H1 (cell line): ENCODE measurements at regions not wholly inside any gene's neighbourhood (a gene's known extent, or its start where the extent isn't known, plus 50 kb on each side); places are given as distances from the start of the nearest gene placed in this dataset.
A peak's percentile ranks its signal among the peaks of the same experiment; 100 is the strongest.

Experiments used
- CTCF ChIA-PET: fragments of 300-600 bp; sonication (Branson Sonifier 250); formaldehyde crosslinking; loops from one replicate; lab custom pipeline; 2021; ENCODE audit not compliant: partially characterized antibody; lab: Charles Lee
- POLR2A ChIA-PET: fragments of 300-600 bp; sonication (Branson Sonifier 250); formaldehyde crosslinking; loops from one replicate; lab custom pipeline; 2021; ENCODE audit warnings: inconsistent platforms; ENCODE audit not compliant: partially characterized antibody; lab: Charles Lee
- DNase-seq, 2 experiments: peaks; one replicate each; pipeline versions ENCODE4 v3.0.0 to v3.0.0-alpha.2; 2010 to 2022; ENCODE audit warnings: low spot score in 2 of 2, low read depth in 1 of 2, mixed read lengths in 1 of 2
- FAIRE-seq: peaks from 2 replicates; lab custom pipeline; 2011; peaks lifted over from hg19 to GRCh38; lab: Jason Lieb, UNC
- H2AFZ ChIP-seq: 2 replicates; pipeline ENCODE4 v1.8.1; 2012; ENCODE audit warnings: low read length, inconsistent platforms
- H2AK5ac ChIP-seq: 2 replicates; pipeline ENCODE4 v1.6.1; 2013; ENCODE audit warnings: low read depth, low read length
- H2BK120ac ChIP-seq: replicated peaks from 2 replicates; pipeline ENCODE3; 2013; ENCODE audit warnings: low read depth, low read length, inconsistent platforms
- H2BK12ac ChIP-seq: 2 replicates; pipeline ENCODE4 v1.6.1; 2013; ENCODE audit warnings: low read depth, low read length
- H2BK15ac ChIP-seq: 2 replicates; pipeline ENCODE4 v1.6.1; 2013; ENCODE audit warnings: low read length
- H2BK20ac ChIP-seq: 2 replicates; pipeline ENCODE4 v1.6.1; 2013; ENCODE audit warnings: low read length
- H2BK5ac ChIP-seq: 2 replicates; pipeline ENCODE4 v1.6.1; 2013; ENCODE audit warnings: low read depth, low read length
- H3K14ac ChIP-seq: 2 replicates; pipeline ENCODE4 v1.6.1; 2013; ENCODE audit warnings: inconsistent platforms; ENCODE audit not compliant: insufficient read length
- H3K18ac ChIP-seq: 2 replicates; pipeline ENCODE4 v1.6.1; 2013; ENCODE audit warnings: low read length; ENCODE audit errors: extremely low read depth
- H3K23ac ChIP-seq: 2 replicates; pipeline ENCODE4 v1.6.1; 2013; ENCODE audit warnings: inconsistent platforms; ENCODE audit not compliant: insufficient read length
- H3K23me2 ChIP-seq: 2 replicates; pipeline ENCODE4 v1.6.1; 2013; ENCODE audit warnings: low read depth, low read length
- H3K27ac ChIP-seq: 2 replicates; pipeline ENCODE4 v1.6.1; 2011; ENCODE audit warnings: low read depth, low read length, inconsistent platforms
- H3K27me3 ChIP-seq, 4 experiments: replicated peaks in 1 of 4; 1 replicate in 1 of 4; 2 replicates in 3 of 4; pipeline versions ENCODE4 v1.6.1 to v1.8.1; 2011 to 2013; ENCODE audit warnings: low read length in 3 of 4, mild to moderate bottlenecking in 3 of 4, inconsistent platforms in 2 of 4, mixed read lengths in 2 of 4, moderate library complexity in 1 of 4; ENCODE audit not compliant: control insufficient read depth in 3 of 4, insufficient read depth in 3 of 4; ENCODE audit errors: extremely low read depth in 1 of 4
- H3K36me3 ChIP-seq, 4 experiments: 2 replicates each; pipeline versions ENCODE4 v1.6.1 to v1.8.1; 2011 to 2013; ENCODE audit warnings: mild to moderate bottlenecking in 4 of 4, low read length in 3 of 4, moderate library complexity in 2 of 4, control low read depth in 1 of 4, inconsistent platforms in 1 of 4; ENCODE audit not compliant: insufficient read depth in 4 of 4, control insufficient read depth in 2 of 4
- H3K4ac ChIP-seq: replicated peaks from 2 replicates; pipeline ENCODE3; 2013; ENCODE audit warnings: low read length, low read depth, mixed read lengths, inconsistent platforms; ENCODE audit not compliant: insufficient read length
- H3K4me1 ChIP-seq, 4 experiments: replicated peaks in 1 of 4; 1 replicate in 1 of 4; 2 replicates in 3 of 4; pipeline versions ENCODE4 v1.6.1 to v1.8.1; 2011 to 2013; ENCODE audit warnings: low read length in 3 of 4, inconsistent platforms in 2 of 4, mixed read lengths in 1 of 4; ENCODE audit not compliant: insufficient read depth in 4 of 4, control insufficient read depth in 3 of 4
- H3K4me2 ChIP-seq, 2 experiments: 2 replicates each; pipeline versions ENCODE4 v1.6.1 to v1.8.1; 2011 to 2013; ENCODE audit warnings: low read depth in 2 of 2, low read length in 2 of 2, control low read depth in 1 of 2, inconsistent platforms in 1 of 2, mild to moderate bottlenecking in 1 of 2; ENCODE audit not compliant: insufficient read depth in 1 of 2
- H3K4me3 ChIP-seq, 4 experiments: fragments of 200-600, 300-600 bp in 1 of 4; sonication (generic), shearing (Covaris generic), sonication (Bioruptor Twin) in 1 of 4; 2 replicates each; pipeline versions ENCODE4 v1.5.1 to v1.8.1; 2011 to 2016; ENCODE audit warnings: low read length in 4 of 4, low read depth in 3 of 4, control low read depth in 2 of 4, inconsistent platforms in 2 of 4, mild to moderate bottlenecking in 2 of 4, mixed read lengths in 1 of 4, moderate library complexity in 1 of 4; ENCODE audit not compliant: insufficient read depth in 2 of 4; ENCODE audit errors: extremely low read depth in 1 of 4
- H3K56ac ChIP-seq: replicated peaks from 2 replicates; pipeline ENCODE3; 2013; ENCODE audit warnings: low read depth, mild to moderate bottlenecking, mixed read lengths, low read length, inconsistent platforms; ENCODE audit not compliant: insufficient read length
- H3K79me1 ChIP-seq: 2 replicates; pipeline ENCODE4 v1.6.1; 2013; ENCODE audit warnings: low read depth, low read length, control low read depth
- H3K79me2 ChIP-seq, 2 experiments: 2 replicates each; pipeline versions ENCODE4 v1.6.1 to v1.8.1; 2012 to 2013; ENCODE audit warnings: low read length in 2 of 2, mild to moderate bottlenecking in 2 of 2, inconsistent platforms in 1 of 2; ENCODE audit not compliant: insufficient read depth in 2 of 2, control insufficient read depth in 1 of 2
- H3K9ac ChIP-seq, 4 experiments: replicated peaks in 1 of 4; 1 replicate in 1 of 4; 2 replicates in 3 of 4; pipeline versions ENCODE4 v1.6.1 to v1.8.1; 2011 to 2013; ENCODE audit warnings: low read depth in 3 of 4, low read length in 3 of 4, control low read depth in 2 of 4, mild to moderate bottlenecking in 2 of 4, moderate library complexity in 2 of 4, inconsistent platforms in 1 of 4; ENCODE audit errors: extremely low read depth in 1 of 4
- H3K9me3 ChIP-seq, 2 experiments: 2 replicates each; pipeline versions ENCODE4 v1.6.1 to v1.8.1; 2012 to 2013; ENCODE audit warnings: mild to moderate bottlenecking in 2 of 2, moderate library complexity in 2 of 2, control low read depth in 1 of 2, inconsistent platforms in 1 of 2, low read depth in 1 of 2, low read length in 1 of 2, mixed read lengths in 1 of 2; ENCODE audit not compliant: insufficient read depth in 2 of 2
- H4K20me1 ChIP-seq, 2 experiments: replicated peaks in 1 of 2; 2 replicates each; pipeline versions ENCODE3 to v1.8.1; 2011 to 2013; ENCODE audit warnings: inconsistent platforms in 2 of 2, low read length in 2 of 2, mild to moderate bottlenecking in 1 of 2; ENCODE audit not compliant: insufficient read depth in 2 of 2, control insufficient read depth in 1 of 2
- H4K5ac ChIP-seq: 2 replicates; pipeline ENCODE4 v1.6.1; 2013; ENCODE audit warnings: low read length, low read depth, mixed read lengths, inconsistent platforms; ENCODE audit not compliant: insufficient read length
- H4K8ac ChIP-seq: 2 replicates; pipeline ENCODE4 v1.8.0; 2013; ENCODE audit warnings: mild to moderate bottlenecking, moderate library complexity, low read length, inconsistent platforms; ENCODE audit not compliant: insufficient read depth; ENCODE audit errors: extremely low read depth
- H4K91ac ChIP-seq: replicated peaks from 2 replicates; pipeline ENCODE3; 2013; ENCODE audit warnings: low read length, mixed read lengths, inconsistent platforms; ENCODE audit not compliant: insufficient read length
- BACH1 ChIP-seq: IDR thresholded peaks from 2 replicates; pipeline ENCODE4 v1.6.1; 2012; ENCODE audit warnings: low read length, improper control_type of control experiment
- EGR1 ChIP-seq: IDR thresholded peaks from 2 replicates; pipeline ENCODE4 v1.6.1; 2011; ENCODE audit warnings: low read depth, low read length, borderline replicate concordance
- RFX5 ChIP-seq: IDR thresholded peaks from 2 replicates; pipeline ENCODE4 v1.6.1; 2011; ENCODE audit warnings: low read depth, low read length, improper control_type of control experiment, borderline replicate concordance
- SIN3A ChIP-seq, 2 experiments: IDR thresholded peaks in 1 of 2; conservative IDR thresholded peaks in 1 of 2; 2 replicates each; pipeline ENCODE4 v1.6.1; 2011 to 2012; ENCODE audit warnings: low read length in 2 of 2, improper control_type of control experiment in 1 of 2, low read depth in 1 of 2, mild to moderate bottlenecking in 1 of 2
- TAF1 ChIP-seq: IDR thresholded peaks from 2 replicates; pipeline ENCODE4 v1.6.1; 2011; ENCODE audit warnings: mild to moderate bottlenecking, low read depth, low read length
- WGBS, 2 experiments: shearing (Covaris generic) in 1 of 2; methylation state at CpG; one replicate each; pipeline versions ENCODE4 v1.1.6 to v1.1.7; 2013 to 2015; ENCODE audit warnings: low lambda C conversion rate in 2 of 2, mixed read lengths in 2 of 2, inconsistent platforms in 1 of 2, low coverage in 1 of 2, missing lambda C conversion rate in 1 of 2; ENCODE audit not compliant: insufficient replicate concordance in 2 of 2, insufficient coverage in 1 of 2, insufficient read length in 1 of 2; ENCODE audit errors: extremely low coverage in 1 of 2, missing lambda C conversion rate in 1 of 2; 5-methylcytosine and 5-hydroxymethylcytosine counted together
- TF ChIP-seq, protein P1 (sequence below), 3 experiments: IDR thresholded peaks; 1 replicate in 2 of 3; 2 replicates in 1 of 3; pipeline versions ENCODE4 v1.5.1 to v1.6.1; 2011; ENCODE audit warnings: low read length in 3 of 3, mild to moderate bottlenecking in 3 of 3, inconsistent platforms in 2 of 3, low read depth in 1 of 3, moderate library complexity in 1 of 3; ENCODE audit not compliant: insufficient read depth in 1 of 3; ENCODE audit errors: control extremely low read depth in 1 of 3

DNA sequence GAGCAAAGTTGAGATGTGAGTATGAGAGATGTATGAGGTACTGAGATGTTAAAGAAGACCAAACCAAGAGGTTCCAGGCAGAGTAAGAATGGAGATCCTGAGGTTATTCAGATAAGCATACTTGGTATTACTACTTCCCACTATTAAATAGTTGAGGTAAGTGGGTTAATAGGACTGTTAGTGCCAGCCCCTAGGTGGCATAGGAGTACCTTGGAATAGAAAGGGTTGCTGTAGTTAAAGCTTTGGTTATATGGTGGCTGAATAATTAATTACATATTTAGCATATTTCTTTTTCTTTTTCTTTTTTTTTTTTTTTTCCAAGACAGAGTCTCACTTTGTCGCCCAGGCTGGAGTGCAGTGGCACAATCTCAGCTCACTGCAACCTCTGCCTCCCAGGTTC, 397.9 kb upstream of the TMPRSS15 start:
- Histone ChIP-seq H2BK15ac (no peak overlapping the region), H3K9me3 (no peaks in the 10 kb centered on the region), H3K4me3 (no peak overlapping the region), H2BK12ac (no peak overlapping the region), H3K79me1 (no peaks in the 10 kb centered on the region), H2BK5ac (no peak overlapping the region), H4K8ac (no peak overlapping the region), H3K27ac (no peak overlapping the region), H4K91ac (no peak overlapping the region), H3K9ac (no peak overlapping the region), H3K27me3 (no peaks in the 10 kb centered on the region), H2BK120ac (no peak overlapping the region), H3K79me2 (no peaks in the 10 kb centered on the region), H4K20me1 (no peaks in the 10 kb centered on the region), H2AFZ (no peak overlapping the region), H3K4ac (no peak overlapping the region), H3K4me1 (no peaks in the 10 kb centered on the region), H2BK20ac (no peak overlapping the region), H3K36me3 (no peaks in the 10 kb centered on the region), H2AK5ac (no peak overlapping the region), H3K14ac (no peak overlapping the region), H3K23ac (no peak overlapping the region), H4K5ac (no peak overlapping the region), H3K56ac (no peak overlapping the region), H3K4me2 (no peak overlapping the region), H3K23me2 (no peaks in the 10 kb centered on the region), H3K18ac (no peak overlapping the region)
- no peak for DNase-seq
- FAIRE-seq, result no peak
- ChIA-PET CTCF (interaction anchor here (0.7 kb wide), 1 partner anchor 375 kb away, joined by 3 read pairs; no protein-coding TSS in a partner anchor), POLR2A (interaction anchor here (0.7 kb wide), 1 partner anchor 8 kb away, joined by 3 read pairs; no protein-coding TSS in a partner anchor)
- WGBS, 2 experiments, result no CpG with 5 or more reads among the region's 1 CpG
- no peak for TF ChIP-seq EGR1
- TF ChIP-seq SIN3A (conservative IDR thresholded peaks at IDR 0.05 in 1 of 2, IDR thresholded peaks at IDR 0.05 in 1 of 2; ENCODE audit: low read depth in 1 of 2, low read length in 2 of 2), result no peak
- TF ChIP-seq, protein P1, sequence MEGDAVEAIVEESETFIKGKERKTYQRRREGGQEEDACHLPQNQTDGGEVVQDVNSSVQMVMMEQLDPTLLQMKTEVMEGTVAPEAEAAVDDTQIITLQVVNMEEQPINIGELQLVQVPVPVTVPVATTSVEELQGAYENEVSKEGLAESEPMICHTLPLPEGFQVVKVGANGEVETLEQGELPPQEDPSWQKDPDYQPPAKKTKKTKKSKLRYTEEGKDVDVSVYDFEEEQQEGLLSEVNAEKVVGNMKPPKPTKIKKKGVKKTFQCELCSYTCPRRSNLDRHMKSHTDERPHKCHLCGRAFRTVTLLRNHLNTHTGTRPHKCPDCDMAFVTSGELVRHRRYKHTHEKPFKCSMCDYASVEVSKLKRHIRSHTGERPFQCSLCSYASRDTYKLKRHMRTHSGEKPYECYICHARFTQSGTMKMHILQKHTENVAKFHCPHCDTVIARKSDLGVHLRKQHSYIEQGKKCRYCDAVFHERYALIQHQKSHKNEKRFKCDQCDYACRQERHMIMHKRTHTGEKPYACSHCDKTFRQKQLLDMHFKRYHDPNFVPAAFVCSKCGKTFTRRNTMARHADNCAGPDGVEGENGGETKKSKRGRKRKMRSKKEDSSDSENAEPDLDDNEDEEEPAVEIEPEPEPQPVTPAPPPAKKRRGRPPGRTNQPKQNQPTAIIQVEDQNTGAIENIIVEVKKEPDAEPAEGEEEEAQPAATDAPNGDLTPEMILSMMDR (IDR thresholded peaks at IDR 0.05; ENCODE audit: control extremely low read depth in 1 of 3, insufficient read depth in 1 of 3, low read depth in 1 of 3, low read length in 3 of 3), result peak in 2 of 3 experiments; percentile 24 to 38; a peak in 2 of 4 replicates
- no peak for TF ChIP-seq TAF1
- no peak for TF ChIP-seq RFX5
- TF ChIP-seq BACH1, result no peak
